ENCODE measurements at regions not wholly inside any gene's neighbourhood (a gene's known extent, or its start where the extent isn't known, plus 50 kb on each side); places are given as distances from the start of the nearest gene placed in this dataset.
A peak's percentile ranks its signal among the peaks of the same experiment; 100 is the strongest.
"Not testable (repeated sequence)": the region's sequence is repeated elsewhere in the genome, so short reads cannot be mapped to it uniquely, and the experiment has no call there.

DNA sequence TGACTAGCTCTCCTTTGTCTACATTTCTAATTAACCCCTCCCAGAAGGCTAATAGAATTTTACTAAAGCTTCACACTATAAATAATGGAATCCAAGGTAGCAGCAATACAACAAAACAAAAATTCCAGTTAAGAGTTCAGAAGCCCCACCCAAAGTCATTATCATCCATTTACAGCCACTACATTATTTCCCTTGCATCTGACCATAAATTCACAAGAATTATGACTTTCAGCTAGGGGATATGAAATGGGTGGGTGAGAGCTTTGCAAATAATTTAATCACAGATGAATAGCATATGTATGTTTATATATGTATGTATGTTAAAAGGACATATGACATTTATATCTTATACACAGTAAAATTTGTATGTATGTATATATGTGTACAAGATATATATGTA, 65.3 kb upstream of the PTGDR start:
- intact Hi-C loops (cut with DNase I): no loop called here
- no peak for DNase-seq
- ATAC-seq (ENCODE audit: poor library complexity): no peak

DNA sequence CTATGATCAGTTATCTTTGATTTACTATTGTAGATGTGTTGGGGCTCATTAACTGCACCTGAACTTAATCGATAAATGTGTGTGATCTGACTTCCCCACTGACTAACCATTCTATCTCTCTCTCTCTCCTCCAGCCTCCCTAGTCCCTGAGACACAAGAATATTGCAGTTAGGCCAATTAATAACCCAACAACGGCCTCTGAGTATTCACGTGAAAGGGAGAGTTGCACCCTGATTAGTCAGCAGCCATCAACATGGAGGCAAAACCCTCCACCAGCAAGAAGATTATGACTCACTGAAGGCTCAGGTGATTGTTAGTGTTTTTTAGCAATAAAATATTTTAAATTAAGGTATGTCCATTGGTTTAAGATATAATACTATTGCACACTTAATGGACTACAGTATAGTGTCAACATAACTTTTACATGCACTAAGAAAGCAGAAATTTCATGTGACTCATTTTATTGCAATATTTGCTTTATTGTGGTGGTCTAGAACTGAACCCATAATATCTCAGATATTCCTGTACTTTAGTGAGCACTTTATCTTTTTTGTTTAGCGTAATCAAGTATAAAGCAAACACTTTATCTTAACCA, 77.1 kb upstream of the PTGDR start:
- no peak for DNase-seq
- intact Hi-C loops (cut with DNase I): no loop called here
- no peak for ATAC-seq (ENCODE audit: poor library complexity)

DNA sequence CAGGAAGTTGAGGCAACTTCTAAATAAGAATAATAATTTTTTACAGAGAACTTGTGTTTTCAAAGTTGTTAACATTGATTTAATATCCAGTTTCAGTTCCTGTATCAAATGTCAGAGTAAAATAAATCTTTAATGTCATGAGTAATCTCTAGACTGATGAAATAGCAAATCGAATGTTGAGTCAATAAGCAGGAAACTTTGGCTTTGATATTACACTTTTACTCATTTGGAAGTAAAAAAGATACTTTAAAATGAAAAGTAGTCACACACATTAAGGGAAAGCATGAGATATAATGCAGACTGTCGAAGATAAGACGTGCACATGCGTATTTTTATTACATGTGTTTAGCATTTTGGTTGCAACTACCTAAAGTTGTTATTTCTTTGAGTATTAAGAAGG, 78.2 kb upstream of the PTGDR start:
- no peak for DNase-seq

DNA sequence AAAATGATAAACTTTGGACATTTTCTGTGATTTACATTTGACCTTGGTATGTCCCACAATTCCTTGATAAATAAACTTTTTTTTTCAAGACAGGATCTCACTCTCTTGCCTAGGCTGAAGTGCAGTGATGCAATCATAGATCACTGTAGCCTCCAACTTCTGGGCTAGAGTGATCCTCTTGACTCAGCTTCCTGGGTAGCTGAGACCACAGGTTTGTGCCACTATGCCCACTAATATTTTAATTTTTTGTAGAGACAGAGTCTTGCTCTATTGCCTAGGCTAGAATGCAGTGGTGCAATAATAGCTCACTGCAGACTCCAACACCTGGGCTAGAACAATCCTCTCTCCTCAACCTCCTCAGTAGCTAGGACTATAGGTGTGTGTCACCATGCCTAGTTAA, 79.1 kb upstream of the PTGDR start:
- no peak for ATAC-seq (ENCODE audit: poor library complexity)
- intact Hi-C loops (cut with DNase I): no loop called here
- no peak for DNase-seq

More for the DNA sequence above, 78.2 kb upstream of the PTGDR start:
- no peak for ATAC-seq (ENCODE audit: poor library complexity)
- intact Hi-C loops (cut with DNase I): no loop called here

DNA sequence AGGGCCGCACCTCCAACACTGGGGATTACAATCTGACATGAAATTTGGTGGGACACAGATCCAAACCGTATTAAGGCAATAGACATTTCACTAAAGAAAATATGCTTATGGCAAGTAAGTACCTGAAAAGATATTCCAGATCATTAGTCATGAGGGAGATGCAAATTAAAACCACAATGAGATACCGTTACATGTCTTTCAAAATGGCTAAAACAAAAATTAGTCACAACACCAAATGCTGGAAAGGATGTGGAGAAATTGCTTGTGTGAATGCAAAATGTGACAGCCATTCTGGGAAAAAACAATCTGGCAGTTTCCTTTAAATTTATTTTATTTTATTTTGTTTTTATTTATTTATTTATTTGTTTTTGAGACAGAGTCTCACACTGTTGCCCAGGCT, 82.3 kb upstream of the PTGDR start:
- no peak for ATAC-seq (ENCODE audit: poor library complexity)
- DNase-seq: no peak
- intact Hi-C loops (cut with DNase I): no loop called here

DNA sequence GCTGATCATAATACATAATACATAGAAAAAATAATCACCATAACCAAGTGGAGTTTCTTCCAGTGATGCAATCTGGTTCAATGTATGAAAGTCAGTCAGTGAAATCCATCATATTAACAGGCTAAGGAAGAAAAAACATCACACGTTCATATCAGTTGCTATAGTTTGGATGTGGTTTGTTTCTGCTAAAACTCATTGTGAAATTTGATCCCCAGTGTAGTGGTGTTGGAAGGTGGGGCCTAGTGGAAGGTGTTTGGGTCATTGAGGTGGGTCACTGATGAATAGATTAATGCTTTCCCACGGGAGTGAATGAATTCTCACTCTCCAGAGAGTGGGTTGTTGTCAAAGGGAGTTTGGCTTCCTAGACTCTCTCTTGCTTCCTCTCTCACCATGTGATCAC, 84.6 kb upstream of the PTGDR start:
- ATAC-seq (ENCODE audit: poor library complexity): no peak
- no peak for DNase-seq
- intact Hi-C loops (cut with DNase I): no loop called here

DNA sequence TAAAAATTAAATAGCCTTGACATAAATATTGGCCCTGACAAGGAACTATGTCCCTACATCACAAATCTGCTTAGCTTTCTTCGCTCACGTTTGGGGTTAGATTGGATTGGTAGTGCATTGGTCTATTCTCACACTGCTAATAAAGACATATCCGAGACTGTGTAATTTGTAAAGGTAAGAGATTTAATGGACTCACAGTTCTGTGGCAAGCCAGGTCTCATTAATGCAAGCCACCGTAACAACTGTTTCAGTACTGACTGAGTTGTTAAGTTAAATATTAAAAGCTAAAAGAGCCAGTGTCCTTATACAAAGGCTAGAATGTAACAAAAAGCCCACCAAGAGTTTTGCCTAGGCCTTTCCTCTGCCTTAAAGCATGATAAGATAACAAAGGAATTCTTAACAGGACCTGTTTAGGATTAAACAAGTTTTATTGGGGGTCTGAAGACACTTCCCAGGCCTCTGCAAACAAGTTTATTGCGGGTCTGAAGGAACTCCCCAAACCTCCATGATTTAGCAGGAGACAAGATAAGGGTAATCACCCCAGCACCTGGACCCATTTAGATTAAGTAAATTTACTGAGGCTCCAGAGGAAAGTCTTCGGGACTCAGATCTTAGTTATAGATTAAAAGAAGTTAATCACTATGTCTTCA, 88.2 kb upstream of the PTGDR start:
- ATAC-seq (ENCODE audit: poor library complexity) (no peak), DNase-seq (no peak)
- intact Hi-C loops (cut with DNase I): no loop called here

DNA sequence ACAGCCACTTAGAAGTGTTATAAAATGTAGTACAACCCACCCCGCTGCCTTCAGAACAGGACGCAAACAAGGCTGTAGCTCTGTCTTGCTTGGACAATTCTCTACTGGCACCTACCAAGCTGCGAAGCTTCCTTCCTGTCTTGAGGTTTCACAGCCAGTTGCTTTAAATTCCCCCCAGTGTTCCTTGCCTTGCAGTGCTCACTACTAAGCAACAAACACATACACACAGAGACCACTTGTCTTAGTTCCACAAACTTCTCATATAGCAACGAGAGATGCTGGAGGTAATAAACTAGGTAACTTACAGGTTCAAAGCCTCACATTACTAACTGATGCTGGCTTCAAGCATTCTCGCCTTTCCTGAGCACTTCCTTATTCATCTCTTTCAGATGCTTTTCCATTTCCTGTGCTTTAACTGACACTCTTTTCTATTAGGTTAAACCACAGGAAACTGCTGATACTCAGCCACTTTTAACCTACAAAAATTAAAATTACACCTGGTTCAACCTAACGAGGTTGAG, 91.5 kb upstream of the PTGDR start:
- DNase-seq: no peak
- intact Hi-C loops (cut with DNase I): no loop called here
- ATAC-seq (ENCODE audit: poor library complexity): no peak

DNA sequence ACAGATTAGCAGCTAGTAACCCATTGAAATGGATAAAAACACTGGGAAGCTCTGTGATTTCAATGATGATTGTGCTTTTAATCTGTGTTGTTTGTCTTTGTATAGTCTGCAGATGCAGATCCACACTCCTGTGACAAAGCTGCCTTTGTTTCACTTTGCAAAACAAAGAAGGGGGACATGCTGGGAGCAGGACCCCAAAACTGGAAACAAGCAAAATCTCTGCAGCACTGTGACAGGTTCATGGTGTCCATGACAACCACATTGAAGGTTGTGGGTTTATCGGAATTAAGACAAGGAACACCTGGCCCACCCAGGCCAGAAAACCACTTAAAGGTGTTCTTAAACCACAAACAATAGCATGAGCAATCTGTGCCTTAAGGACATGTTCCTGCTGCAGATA, 95.6 kb upstream of the PTGDR start:
- intact Hi-C loops (cut with DNase I); ATAC-seq (ENCODE audit: poor library complexity); DNase-seq: not testable (repeated sequence)

DNA sequence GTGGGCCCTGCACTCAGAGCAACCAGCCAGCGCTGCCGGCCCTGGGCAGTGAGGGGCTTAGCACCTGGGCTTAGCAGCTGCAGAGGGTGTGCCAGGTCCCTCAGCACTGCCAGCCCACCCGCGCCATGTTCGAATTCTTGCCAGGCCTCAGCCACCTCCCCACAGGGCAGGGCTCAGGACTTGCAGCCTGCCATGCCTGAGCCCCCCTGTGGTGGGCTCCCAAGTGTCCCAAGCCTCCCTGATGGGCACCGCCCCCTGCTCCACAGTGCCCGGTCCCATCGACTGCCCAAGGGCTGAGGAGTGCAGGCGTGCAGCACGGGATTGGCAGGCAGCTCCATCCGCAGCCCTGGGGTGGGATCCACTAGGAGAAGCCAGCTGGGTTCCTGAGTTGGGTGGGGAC, 98.0 kb upstream of the NID2 start:
- DNase-seq (no peak), ATAC-seq (ENCODE audit: poor library complexity) (no peak)
- intact Hi-C loops (cut with DNase I): no loop called here

DNA sequence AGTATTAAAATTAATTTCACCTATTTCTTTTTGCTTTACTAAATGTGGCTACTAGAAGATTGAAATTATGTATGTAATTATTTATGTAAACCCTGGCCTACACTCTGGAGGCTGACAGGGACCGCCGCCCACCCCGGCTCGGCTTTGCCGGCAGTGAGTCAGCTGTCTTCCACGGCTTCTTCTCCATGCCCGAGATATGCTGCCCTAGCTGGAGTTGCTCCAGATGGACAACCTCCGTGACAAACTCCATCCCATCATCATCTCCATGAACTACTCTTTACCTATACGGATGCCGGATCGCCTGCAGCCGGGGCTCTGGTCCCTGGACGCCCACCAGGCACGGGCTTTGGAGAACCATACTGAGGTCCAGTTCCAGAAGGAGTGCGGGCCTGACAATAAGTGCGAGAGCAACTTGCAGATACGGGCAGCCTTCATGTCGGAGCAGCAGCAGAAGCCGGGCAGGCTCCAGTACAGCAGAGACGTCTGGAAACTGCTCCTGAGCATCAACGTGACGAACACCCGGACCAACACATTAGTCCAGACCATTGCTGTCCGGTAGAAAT, 86.9 kb upstream of the NID2 start:
- no peak for DNase-seq
- no peak for ATAC-seq (ENCODE audit: poor library complexity)
- intact Hi-C loops (cut with DNase I): no loop called here

DNA sequence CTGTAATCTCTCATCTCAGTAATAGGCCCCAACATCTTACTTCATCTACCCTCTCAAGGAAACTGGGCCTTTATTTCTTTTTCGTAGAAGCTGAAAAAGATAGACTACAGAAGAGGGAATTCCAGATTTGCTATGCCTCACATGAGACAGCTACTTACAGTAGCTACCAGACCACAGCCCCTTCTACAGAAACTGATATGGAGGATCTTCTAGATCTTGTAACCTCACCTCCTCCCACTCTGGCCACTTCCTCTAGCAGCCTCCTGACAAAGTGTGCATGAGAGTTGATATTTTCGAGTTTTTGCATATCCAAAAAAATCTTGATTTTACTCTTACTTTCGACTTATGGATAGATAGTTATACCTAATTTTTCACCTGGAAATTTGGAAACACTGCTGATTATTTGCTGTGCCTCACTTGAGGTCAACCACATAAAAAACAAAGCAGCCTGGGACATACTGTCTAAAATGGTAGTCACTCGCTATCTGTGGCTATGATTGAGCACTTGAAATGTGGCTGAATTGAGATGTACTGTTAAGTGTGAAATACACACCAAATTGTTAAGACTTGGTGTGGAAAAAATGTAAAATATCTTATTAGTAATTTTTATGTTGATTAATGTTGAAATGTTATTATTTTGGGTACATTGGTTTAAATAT, 86.3 kb upstream of the NID2 start:
- ATAC-seq (ENCODE audit: poor library complexity) (no peak), DNase-seq (no peak)
- intact Hi-C loops (cut with DNase I): no loop called here

DNA sequence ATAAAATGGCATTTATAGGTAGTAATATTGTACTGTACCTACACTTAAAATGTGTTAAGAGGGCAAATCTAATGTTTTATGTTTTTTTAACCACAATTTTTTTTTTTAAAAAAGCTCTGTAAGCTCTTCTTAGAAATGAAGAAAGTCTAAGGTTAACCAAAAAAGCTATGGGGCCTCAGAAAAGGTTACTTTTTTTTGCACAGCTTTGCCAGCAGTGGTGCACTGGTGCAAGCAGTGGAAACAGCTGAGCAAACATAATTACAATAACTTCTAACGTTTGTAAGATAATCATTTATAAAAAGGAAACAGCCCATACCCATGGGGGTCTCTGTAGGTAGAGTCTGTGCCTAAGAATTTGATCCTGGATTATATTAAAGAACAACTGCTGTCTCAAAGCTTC, 85.1 kb upstream of the NID2 start:
- intact Hi-C loops (cut with DNase I): no loop called here
- no peak for ATAC-seq (ENCODE audit: poor library complexity)
- DNase-seq: no peak

DNA sequence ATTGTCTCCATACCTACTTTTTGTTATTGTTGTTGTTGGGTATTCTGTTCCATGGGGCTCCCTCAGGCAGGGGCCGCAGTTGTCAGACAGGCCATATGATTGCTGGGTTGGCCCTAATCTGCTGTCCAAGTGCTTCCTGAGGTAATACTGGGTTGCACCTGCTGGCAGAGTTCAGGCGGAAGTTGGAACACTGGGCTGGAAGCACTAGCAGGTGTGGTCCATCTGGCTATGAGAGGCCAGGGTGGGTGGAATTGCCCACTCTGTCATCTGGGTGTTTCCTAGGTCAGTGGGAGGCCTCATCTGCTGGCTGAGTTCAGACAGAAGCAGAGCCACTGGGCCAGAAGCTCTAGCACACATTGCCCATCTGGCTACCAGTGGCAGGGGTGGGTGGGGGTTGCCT, 81.3 kb upstream of the NID2 start:
- intact Hi-C loops (cut with DNase I): no loop called here
- no peak for ATAC-seq (ENCODE audit: poor library complexity)
- no peak for DNase-seq

DNA sequence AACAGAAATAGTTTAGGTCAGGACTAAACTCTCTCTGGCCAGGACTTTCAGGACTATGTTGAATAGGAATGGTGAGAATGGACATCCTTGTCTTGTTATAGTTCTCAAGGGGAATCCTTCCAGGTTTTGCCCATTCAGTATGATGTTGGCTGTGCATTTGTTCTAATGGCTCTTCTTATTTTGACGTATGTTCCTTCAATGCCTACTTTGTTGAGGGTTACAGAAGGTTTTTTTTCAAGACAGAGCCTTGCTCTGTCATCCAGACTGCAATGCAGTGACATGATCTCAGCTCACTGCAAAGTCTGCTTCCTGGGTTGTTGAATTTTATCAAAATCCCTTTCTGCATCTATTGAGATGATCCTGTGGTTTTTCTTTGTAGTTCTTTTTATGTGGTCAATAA, 79.5 kb upstream of the NID2 start:
- intact Hi-C loops (cut with DNase I): no loop called here
- DNase-seq (no peak), ATAC-seq (ENCODE audit: poor library complexity) (no peak)

DNA sequence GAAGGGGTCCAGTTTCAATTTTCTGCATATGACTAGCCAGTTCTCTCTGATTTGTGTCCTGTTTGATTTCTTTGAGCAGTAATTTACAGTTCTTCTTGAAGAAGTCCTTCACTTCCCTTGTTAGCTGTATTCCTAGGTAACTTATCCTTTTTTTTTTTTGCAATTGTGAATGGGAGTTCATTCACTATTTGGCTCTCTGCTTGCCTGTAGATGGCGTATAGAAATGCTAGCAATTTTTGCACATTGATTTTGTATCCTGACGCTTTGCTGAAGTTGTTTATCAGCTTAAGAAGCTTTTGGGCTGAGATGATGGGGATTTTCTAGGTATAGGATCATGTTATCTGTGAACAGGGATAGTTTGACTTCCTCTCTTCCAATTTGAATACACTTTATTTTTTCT, 77.6 kb upstream of the NID2 start:
- no peak for DNase-seq
- intact Hi-C loops (cut with DNase I): no loop called here
- ATAC-seq (ENCODE audit: poor library complexity): no peak

DNA sequence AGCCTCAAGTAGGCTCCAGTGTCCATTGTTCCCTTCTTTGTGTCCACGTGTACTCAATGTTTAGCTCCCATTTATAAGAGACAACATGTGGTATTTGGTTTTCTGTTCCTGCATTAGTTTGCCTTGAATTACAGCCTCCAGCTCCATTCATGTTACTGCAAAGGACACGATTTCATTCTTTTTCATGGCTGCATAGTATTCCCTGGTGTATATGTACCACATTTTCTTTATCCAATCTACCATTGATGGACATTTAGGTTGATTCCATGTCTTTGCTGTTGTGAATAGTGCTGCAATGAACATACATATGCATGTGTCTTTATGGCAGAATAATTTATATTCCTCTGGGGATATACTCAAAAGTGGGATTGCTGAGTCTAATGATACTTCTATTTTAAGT, 75.2 kb upstream of the NID2 start:
- ATAC-seq (ENCODE audit: poor library complexity); intact Hi-C loops (cut with DNase I); DNase-seq: not testable (repeated sequence)

DNA sequence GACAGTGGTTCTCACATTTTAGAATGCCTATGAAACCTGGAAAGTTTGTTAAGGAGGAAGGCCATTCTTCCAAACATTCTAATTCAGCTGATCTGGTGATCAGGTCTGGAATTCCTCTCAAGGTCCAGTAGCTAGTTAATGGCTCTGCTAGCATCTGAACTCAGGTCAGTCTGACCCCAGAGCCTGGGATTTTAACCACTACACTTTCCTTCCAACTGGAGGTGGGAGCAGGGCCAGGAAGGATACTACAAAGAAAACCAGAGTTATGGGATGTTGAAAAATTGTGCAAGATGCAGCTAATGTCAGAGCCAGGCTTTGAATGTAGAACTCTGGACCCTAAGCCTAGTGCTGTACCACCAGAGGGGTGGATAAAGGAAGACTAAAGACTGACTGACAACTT, 73.6 kb upstream of the NID2 start:
- ATAC-seq (ENCODE audit: poor library complexity): no peak
- intact Hi-C loops (cut with DNase I): no loop called here
- no peak for DNase-seq

DNA sequence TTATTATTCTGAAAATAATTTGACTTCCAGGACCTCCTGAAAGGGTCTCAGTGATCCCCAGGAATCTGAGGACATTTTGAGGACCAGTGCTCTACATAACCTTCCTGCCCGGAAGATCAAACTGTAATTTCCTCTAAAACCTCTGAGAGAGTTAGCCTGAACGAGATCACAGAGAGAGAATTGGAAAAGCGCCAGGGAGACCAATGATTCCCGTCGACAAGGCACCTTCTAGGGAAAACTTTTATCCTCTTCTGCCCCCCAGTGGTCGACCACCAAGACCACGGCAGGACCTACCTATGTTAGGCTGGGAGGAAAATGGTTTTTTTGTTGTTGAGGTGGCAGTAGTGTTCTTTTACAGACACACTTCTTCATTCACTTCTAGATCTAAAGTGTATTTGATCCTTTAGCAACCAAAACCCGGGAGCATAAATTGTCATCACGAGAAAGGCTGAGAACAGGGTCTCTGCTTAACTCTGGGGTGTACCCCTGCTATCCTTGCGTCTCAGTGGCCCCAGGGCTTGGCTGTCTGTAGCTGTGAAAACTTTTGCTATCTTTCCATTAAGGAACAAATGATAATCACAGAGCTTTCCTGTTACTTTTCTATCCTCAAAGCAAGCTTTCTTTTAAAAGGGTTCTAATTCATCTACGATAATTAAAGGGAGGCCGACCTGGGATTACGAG, 62.9 kb upstream of the NID2 start:
- ATAC-seq (ENCODE audit: poor library complexity) (peak; percentile 97), DNase-seq (peak; percentile 72)
- intact Hi-C loops (cut with DNase I): loop anchor here (5.0 kb wide), 1 partner anchor 134 kb away; no protein-coding TSS in a partner anchor

All from Right ventricle myocardium superior (tissue), 1 donor.